Midbrain (tissue), 1 donor: ENCODE measurements at regions not wholly inside any gene's neighbourhood (a gene's known extent, or its start where the extent isn't known, plus 50 kb on each side); places are given as distances from the start of the nearest gene placed in this dataset.
"Not testable (repeated sequence)": the region's sequence is repeated elsewhere in the genome, so short reads cannot be mapped to it uniquely, and the experiment has no call there.

Experiments
- DNase-seq: peaks from one replicate; lab custom pipeline; 2025; lab: John Stamatoyannopoulos, UW

- DNase-seq: not testable (repeated sequence)
Measured at GRCh38 chr5:89630064-89630463, 747.1 kb upstream of the MEF2C start.

- DNase-seq: no peak
Measured at GRCh38 chr5:89628876-89629635, 746.1 kb upstream of the MEF2C start.

- DNase-seq: no peak
Measured at GRCh38 chr5:89615839-89616518, 733.0 kb upstream of the MEF2C start.

- no peak for DNase-seq
Measured at GRCh38 chr5:89613222-89613956, 730.4 kb upstream of the MEF2C start.

GRCh38 chr5:89606939-89607534 lies 724.1 kb upstream of the MEF2C start:
- no peak for DNase-seq

- no peak for DNase-seq
Measured at GRCh38 chr5:89604342-89604741, 721.4 kb upstream of the MEF2C start.

GRCh38 chr5:89601880-89602279 lies 718.9 kb upstream of the MEF2C start:
- DNase-seq: no peak

GRCh38 chr5:89597878-89598277 lies 714.9 kb upstream of the MEF2C start:
- DNase-seq: no peak

- no peak for DNase-seq
Measured at GRCh38 chr5:89596821-89597220, 713.8 kb upstream of the MEF2C start.

GRCh38 chr5:89595056-89595455 lies 712.1 kb upstream of the MEF2C start:
- no peak for DNase-seq

GRCh38 chr5:89584339-89584956 lies 701.5 kb upstream of the MEF2C start:
- DNase-seq: no peak

GRCh38 chr5:89583534-89583933 lies 700.5 kb upstream of the MEF2C start:
- no peak for DNase-seq

- no peak for DNase-seq
Measured at GRCh38 chr5:89582768-89583339, 699.9 kb upstream of the MEF2C start.

- no peak for DNase-seq
Measured at GRCh38 chr5:89580976-89581375, 698.0 kb upstream of the MEF2C start.

- no peak for DNase-seq
Measured at GRCh38 chr5:89575319-89575718, 692.3 kb upstream of the MEF2C start.

GRCh38 chr5:89573345-89573744 lies 690.4 kb upstream of the MEF2C start:
- no peak for DNase-seq

GRCh38 chr5:89572696-89573095 lies 689.7 kb upstream of the MEF2C start:
- DNase-seq: no peak

- no peak for DNase-seq
Measured at GRCh38 chr5:89570557-89570956, 687.6 kb upstream of the MEF2C start.

GRCh38 chr5:89566340-89566739 lies 683.4 kb upstream of the MEF2C start:
- DNase-seq: no peak

- no peak for DNase-seq
Measured at GRCh38 chr5:89560696-89561095, 677.7 kb upstream of the MEF2C start.

GRCh38 chr5:89556215-89556913 lies 673.4 kb upstream of the MEF2C start:
- no peak for DNase-seq
